Parathyroid adenoma (tissue), 2 donors: ENCODE measurements at regions not wholly inside any gene's neighbourhood (a gene's known extent, or its start where the extent isn't known, plus 50 kb on each side); places are given as distances from the start of the nearest gene placed in this dataset.

Experiments
- H2AFZ ChIP-seq: fragments of 300-600 bp; sonication (generic); one replicate; pipeline ENCODE4 v1.7.0; 2017; ENCODE audit warnings: antibody characterized with exemption, mild to moderate bottlenecking
- H3K27ac ChIP-seq: fragments of 300-600 bp; sonication (generic); one replicate; pipeline ENCODE4 v1.7.0; 2017
- H3K27me3 ChIP-seq: fragments of 300-600 bp; sonication (generic); one replicate; pipeline ENCODE4 v1.7.0; 2017; ENCODE audit warnings: low read length; ENCODE audit not compliant: control insufficient read depth, insufficient read depth
- H3K36me3 ChIP-seq: fragments of 300-600 bp; sonication (generic); one replicate; pipeline ENCODE4 v1.7.0; 2017; ENCODE audit warnings: low read length; ENCODE audit not compliant: control insufficient read depth, insufficient read depth
- H3K4me1 ChIP-seq: fragments of 300-600 bp; sonication (generic); one replicate; pipeline ENCODE4 v1.7.0; 2017; ENCODE audit warnings: control low read depth
- H3K4me2 ChIP-seq: fragments of 300-600 bp; sonication (generic); one replicate; pipeline ENCODE4 v1.7.0; 2017; ENCODE audit warnings: low read length
- H3K4me3 ChIP-seq: fragments of 300-600 bp; sonication (generic); one replicate; pipeline ENCODE4 v1.7.0; 2017; ENCODE audit warnings: low read depth, low read length
- H3K79me2 ChIP-seq: fragments of 300-600 bp; sonication (generic); one replicate; pipeline ENCODE4 v1.7.0; 2017; ENCODE audit warnings: control low read depth
- H3K9ac ChIP-seq: fragments of 300-600 bp; sonication (generic); one replicate; pipeline ENCODE4 v1.7.0; 2017; ENCODE audit warnings: mild to moderate bottlenecking
- H3K9me3 ChIP-seq: fragments of 300-600 bp; sonication (generic); one replicate; pipeline ENCODE4 v1.7.0; 2017; ENCODE audit warnings: low read length; ENCODE audit not compliant: control insufficient read depth
- TF ChIP-seq, protein P1 (sequence below): fragments of 300-600 bp; sonication (generic); IDR thresholded peaks from one replicate; pipeline ENCODE4 v1.7.0; 2017; ENCODE audit warnings: antibody characterized with exemption, mild to moderate bottlenecking
- donor health status: primary hyperparathyroidism.

DNA sequence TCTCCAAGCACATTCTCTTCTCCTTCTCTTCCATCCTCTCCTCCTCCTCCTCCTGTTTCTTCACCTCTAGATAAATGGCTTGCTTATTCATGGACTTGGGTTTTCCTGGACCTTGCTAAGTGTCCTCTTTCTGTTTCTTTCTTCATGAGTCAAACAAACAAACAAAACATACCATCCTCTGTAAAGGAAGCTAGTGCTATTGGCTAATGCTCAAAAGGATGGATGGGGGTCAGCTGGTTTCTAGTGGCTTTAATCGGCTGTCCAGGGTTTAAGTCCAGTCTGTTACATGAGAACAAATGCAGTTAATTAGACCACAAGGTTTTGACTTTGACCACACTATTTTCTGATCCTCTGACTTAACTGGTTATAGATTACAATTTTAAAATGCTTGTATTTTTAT, 83.8 kb upstream of the TSPAN2 start:
- H3K9me3 ChIP-seq: no peaks in the 10 kb centered on the region
- H3K27me3 ChIP-seq: no peaks in the 10 kb centered on the region
- no peak overlapping the region for H3K9ac ChIP-seq

DNA sequence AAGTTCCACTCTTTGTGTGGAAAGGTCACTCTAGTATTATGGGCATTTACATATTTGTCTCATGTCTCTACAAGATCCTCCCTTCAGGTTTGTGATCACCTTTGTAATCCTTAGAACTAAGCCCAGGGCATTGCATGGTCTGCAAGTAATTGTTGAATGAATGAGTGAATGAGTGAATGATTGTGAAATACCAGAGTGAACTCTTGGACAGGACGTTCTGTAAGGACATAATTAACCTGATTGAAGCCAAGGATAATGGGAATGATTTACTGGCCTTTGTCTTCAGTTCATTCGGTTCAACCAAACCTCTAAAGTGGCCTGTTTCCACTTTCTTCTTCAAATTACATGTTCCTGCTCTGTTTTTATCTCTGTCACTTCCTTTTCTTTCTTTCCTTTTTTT, 83.0 kb upstream of the TSPAN2 start:
- H2AFZ ChIP-seq: no peak overlapping the region
- no peaks in the 10 kb centered on the region for H3K36me3 ChIP-seq
- TF ChIP-seq, protein P1, sequence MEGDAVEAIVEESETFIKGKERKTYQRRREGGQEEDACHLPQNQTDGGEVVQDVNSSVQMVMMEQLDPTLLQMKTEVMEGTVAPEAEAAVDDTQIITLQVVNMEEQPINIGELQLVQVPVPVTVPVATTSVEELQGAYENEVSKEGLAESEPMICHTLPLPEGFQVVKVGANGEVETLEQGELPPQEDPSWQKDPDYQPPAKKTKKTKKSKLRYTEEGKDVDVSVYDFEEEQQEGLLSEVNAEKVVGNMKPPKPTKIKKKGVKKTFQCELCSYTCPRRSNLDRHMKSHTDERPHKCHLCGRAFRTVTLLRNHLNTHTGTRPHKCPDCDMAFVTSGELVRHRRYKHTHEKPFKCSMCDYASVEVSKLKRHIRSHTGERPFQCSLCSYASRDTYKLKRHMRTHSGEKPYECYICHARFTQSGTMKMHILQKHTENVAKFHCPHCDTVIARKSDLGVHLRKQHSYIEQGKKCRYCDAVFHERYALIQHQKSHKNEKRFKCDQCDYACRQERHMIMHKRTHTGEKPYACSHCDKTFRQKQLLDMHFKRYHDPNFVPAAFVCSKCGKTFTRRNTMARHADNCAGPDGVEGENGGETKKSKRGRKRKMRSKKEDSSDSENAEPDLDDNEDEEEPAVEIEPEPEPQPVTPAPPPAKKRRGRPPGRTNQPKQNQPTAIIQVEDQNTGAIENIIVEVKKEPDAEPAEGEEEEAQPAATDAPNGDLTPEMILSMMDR: no peak
- H3K79me2 ChIP-seq: no peaks in the 10 kb centered on the region
- H3K27ac ChIP-seq: no peak overlapping the region
- no peaks in the 10 kb centered on the region for H3K9me3 ChIP-seq
- H3K27me3 ChIP-seq: no peaks in the 10 kb centered on the region
- no peak overlapping the region for H3K4me3 ChIP-seq
- H3K4me1 ChIP-seq: no peaks in the 10 kb centered on the region
- H3K4me2 ChIP-seq: no peak overlapping the region
- H3K9ac ChIP-seq: no peak overlapping the region

More for the DNA sequence above, 83.8 kb upstream of the TSPAN2 start:
- TF ChIP-seq, protein P1: no peak
- Histone ChIP-seq H3K4me2 (no peak overlapping the region), H3K4me3 (no peak overlapping the region), H3K4me1 (no peaks in the 10 kb centered on the region), H3K36me3 (no peaks in the 10 kb centered on the region), H3K79me2 (no peaks in the 10 kb centered on the region), H3K27ac (no peak overlapping the region), H2AFZ (no peak overlapping the region)

DNA sequence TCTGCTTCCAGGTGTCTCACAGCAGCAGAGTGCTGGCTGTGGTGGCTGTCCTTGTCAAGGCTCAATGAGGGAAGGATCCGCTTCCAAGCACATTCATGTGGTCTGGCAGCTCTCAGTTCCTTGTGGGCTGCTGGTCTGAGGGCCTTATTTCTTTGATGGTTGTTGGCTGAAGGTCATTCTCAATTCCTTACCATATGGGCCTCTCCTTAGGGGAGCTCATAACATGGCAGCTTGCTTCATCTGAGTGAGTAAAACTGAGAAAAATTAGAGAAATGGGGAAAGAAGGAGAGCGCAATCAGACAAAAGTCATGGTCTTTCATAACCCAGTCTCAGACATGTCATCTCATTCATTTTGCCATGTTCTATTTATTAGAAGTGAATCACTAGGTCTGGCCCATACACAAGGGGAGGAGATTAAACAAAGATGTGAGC, 81.7 kb upstream of the TSPAN2 start:
- TF ChIP-seq, protein P1: no peak
- H3K4me3 ChIP-seq: no peak overlapping the region
- no peaks in the 10 kb centered on the region for H3K4me1 ChIP-seq
- H3K27ac ChIP-seq: no peak overlapping the region
- H3K36me3 ChIP-seq: no peaks in the 10 kb centered on the region
- no peak overlapping the region for H2AFZ ChIP-seq
- H3K4me2 ChIP-seq: no peak overlapping the region
- H3K79me2 ChIP-seq: no peaks in the 10 kb centered on the region
- H3K27me3 ChIP-seq: no peaks in the 10 kb centered on the region
- H3K9me3 ChIP-seq: no peaks in the 10 kb centered on the region
- no peak overlapping the region for H3K9ac ChIP-seq

DNA sequence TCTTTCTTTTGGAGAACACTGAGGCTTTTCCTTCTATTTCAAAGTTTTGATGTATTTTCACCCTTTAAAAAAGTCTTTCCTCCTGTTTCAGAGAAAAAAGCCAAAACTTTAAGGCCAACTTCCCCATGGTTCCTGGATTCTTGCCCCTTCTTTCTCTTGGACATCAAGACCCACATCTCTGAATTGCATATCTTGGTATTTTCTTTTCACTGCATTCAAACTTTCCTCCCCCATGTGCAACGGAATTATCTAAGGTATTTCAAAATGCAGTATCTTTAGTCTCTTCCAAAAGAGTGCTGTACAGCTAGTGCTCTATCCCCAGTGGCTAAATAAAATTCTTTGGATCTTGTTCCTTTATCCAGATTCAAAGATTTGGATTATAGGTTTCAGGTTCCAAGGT, 81.1 kb upstream of the TSPAN2 start:
- no peak overlapping the region for H3K9ac ChIP-seq
- H2AFZ ChIP-seq: no peak overlapping the region
- TF ChIP-seq, protein P1: no peak
- H3K79me2 ChIP-seq: no peaks in the 10 kb centered on the region
- H3K27me3 ChIP-seq: no peaks in the 10 kb centered on the region
- no peaks in the 10 kb centered on the region for H3K4me1 ChIP-seq
- no peak overlapping the region for H3K27ac ChIP-seq
- no peaks in the 10 kb centered on the region for H3K36me3 ChIP-seq
- H3K9me3 ChIP-seq: no peaks in the 10 kb centered on the region
- no peak overlapping the region for H3K4me2 ChIP-seq
- H3K4me3 ChIP-seq: no peak overlapping the region

DNA sequence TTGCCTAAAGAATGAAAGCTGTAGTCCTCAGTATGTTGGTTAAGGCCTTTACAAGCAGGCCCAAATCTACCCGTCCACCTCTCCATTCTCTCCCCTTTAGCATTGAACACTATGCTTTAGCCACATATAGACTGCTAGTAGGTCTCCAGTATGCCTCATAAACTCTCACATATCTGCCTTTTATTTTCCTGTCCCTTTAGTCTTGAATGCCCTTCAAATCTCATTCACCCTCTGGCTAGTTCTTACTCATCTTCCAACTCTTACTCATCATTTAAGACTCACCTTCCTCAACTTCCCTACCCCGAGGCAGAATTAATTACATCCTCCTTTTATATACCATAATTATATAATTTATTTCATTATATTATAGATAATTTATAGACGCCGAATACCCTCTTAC, 78.7 kb upstream of the TSPAN2 start:
- H3K79me2 ChIP-seq: no peaks in the 10 kb centered on the region
- TF ChIP-seq, protein P1: no peak
- no peaks in the 10 kb centered on the region for H3K27me3 ChIP-seq
- H3K9me3 ChIP-seq: no peaks in the 10 kb centered on the region
- H3K4me3 ChIP-seq: no peak overlapping the region
- no peak overlapping the region for H2AFZ ChIP-seq
- no peaks in the 10 kb centered on the region for H3K4me1 ChIP-seq
- H3K36me3 ChIP-seq: no peaks in the 10 kb centered on the region
- no peak overlapping the region for H3K9ac ChIP-seq
- no peak overlapping the region for H3K27ac ChIP-seq
- no peak overlapping the region for H3K4me2 ChIP-seq
